ENCODE measurements at regions not wholly inside any gene's neighbourhood (a gene's known extent, or its start where the extent isn't known, plus 50 kb on each side); places are given as distances from the start of the nearest gene placed in this dataset.

DNA sequence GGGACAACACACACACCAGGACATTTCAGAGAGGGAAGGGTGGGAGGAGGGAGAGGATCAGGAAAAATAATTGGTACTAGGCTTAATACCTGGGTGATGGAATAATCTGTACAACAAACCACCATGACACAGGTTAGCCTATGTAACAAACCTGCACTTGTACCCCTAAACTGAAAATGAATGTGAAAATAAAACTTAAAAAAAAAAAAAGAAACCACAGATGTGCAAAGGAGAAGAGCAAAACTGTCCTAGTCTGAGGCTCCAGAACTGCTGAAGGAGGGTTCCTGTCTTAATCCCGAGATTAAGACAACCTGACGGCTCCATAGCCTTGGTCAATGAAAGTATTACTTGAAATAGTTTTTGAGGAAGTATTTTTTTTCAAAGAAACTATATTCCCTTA lies 423.0 kb downstream of the NEBL start:
- H3K4me3 ChIP-seq (ENCODE audit: control insufficient read depth, low read depth, low read length) = no peak overlapping the region
- TF ChIP-seq, protein P1, sequence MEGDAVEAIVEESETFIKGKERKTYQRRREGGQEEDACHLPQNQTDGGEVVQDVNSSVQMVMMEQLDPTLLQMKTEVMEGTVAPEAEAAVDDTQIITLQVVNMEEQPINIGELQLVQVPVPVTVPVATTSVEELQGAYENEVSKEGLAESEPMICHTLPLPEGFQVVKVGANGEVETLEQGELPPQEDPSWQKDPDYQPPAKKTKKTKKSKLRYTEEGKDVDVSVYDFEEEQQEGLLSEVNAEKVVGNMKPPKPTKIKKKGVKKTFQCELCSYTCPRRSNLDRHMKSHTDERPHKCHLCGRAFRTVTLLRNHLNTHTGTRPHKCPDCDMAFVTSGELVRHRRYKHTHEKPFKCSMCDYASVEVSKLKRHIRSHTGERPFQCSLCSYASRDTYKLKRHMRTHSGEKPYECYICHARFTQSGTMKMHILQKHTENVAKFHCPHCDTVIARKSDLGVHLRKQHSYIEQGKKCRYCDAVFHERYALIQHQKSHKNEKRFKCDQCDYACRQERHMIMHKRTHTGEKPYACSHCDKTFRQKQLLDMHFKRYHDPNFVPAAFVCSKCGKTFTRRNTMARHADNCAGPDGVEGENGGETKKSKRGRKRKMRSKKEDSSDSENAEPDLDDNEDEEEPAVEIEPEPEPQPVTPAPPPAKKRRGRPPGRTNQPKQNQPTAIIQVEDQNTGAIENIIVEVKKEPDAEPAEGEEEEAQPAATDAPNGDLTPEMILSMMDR (conservative IDR thresholded peaks at IDR 0.05; ENCODE audit: control insufficient read depth, insufficient read depth, low read depth, low read length) = no peak
- DNase-seq (ENCODE audit: low read depth) = no peak

DNA sequence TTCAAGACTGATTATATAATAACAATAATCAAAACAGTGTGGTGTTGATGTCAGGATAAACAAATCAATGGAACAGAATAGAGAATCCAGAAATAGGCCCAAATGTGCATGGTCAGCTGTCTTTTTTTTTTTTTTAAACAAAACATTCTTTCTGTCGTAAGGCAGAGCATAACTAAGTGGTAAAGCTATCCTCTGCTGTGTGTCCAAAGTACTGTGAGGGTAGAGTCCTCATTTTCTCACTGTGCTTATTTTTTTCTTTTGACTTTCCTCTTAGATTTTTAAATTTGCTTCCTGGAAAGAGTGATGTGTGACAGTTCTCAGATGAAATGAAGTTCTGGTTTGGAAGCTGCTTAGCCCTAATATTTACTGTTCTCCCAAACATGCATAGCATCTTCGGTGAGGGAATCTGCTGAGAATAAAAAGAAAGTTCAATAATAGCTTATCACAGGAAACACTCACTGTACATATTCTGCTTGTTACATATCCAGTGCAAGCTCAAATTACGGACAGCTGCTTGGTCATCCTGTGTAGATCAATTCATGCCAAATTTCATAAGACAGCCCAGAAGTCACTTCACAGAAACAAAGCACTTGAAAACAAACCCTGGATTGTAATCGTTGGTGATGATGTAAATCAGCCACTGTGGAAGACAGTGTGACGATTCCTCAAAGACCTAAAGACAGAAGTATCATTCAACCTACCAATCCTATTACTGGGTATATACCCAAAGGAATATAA lies 423.9 kb downstream of the NEBL start:
- DNase-seq (ENCODE audit: low read depth) = peak; percentile 66
- TF ChIP-seq, protein P1 (conservative IDR thresholded peaks at IDR 0.05; ENCODE audit: control insufficient read depth, insufficient read depth, low read depth, low read length) = no peak
- no peak overlapping the region for H3K4me3 ChIP-seq (ENCODE audit: control insufficient read depth, low read depth, low read length)

DNA sequence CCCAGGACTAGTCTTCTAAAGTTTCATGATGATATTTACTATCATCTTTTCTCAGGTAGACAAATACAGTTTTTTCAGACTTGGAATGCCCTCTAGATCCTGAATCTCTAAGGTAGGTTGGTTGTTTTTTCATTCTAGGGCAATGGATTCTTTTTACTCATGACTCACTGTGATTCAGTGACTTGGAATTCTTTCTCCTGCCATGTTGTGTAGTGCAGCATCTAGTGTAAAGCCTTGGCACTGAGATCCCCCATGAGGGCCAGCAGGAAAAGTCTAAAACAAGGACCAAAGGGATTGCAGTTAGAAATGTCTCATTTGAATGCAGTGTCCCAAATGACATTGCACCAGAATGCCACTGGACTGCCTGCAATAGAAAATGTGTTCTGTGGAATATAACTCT lies 430.4 kb downstream of the NEBL start:
- H3K4me3 ChIP-seq (ENCODE audit: control insufficient read depth, low read depth, low read length) = no peak overlapping the region
- TF ChIP-seq, protein P1 (conservative IDR thresholded peaks at IDR 0.05; ENCODE audit: control insufficient read depth, insufficient read depth, low read depth, low read length) = no peak
- DNase-seq (ENCODE audit: low read depth) = peak; percentile 76

DNA sequence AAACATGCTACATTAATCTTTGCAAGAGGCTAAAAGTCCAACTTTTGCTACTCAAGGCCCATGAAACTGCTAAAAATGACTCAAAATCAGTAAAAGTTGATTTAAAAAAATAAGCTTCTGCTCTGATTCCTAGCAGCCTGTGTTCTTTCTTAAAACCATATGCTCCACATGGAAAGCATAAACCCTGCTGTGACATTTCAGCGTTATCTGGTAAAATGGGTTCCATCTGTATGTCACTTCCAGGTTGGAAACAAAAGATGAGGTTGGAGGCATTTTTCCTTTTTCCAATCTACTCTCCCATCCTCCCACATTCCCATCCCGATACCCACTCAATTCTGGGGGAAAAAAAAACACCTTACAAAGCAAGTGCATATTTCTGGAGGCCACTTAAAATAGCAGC lies 439.5 kb downstream of the NEBL start:
- no peak for DNase-seq (ENCODE audit: low read depth)
- no peak overlapping the region for H3K4me3 ChIP-seq (ENCODE audit: control insufficient read depth, low read depth, low read length)
- TF ChIP-seq, protein P1 (conservative IDR thresholded peaks at IDR 0.05; ENCODE audit: control insufficient read depth, insufficient read depth, low read depth, low read length) = no peak

DNA sequence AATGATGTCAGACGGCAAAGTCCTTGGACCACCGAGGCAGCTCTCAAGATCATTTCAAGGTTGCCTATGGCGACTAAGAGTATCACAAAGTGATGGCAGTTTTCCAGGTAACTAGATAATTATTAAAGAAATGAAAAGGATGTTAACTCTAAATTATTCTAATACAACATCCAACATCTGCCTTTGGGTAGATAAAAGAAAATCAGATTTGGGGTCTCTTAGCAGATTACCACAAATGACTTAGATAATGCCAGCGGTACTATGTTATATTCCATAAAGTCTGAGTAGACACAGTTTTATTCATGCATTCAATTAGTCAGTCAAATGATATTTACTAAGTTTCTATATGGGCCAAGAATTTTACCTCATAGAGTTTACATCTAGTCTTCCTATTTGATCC lies 441.3 kb downstream of the NEBL start:
- no peak for DNase-seq (ENCODE audit: low read depth)
- TF ChIP-seq, protein P1 (conservative IDR thresholded peaks at IDR 0.05; ENCODE audit: control insufficient read depth, insufficient read depth, low read depth, low read length) = no peak

DNA sequence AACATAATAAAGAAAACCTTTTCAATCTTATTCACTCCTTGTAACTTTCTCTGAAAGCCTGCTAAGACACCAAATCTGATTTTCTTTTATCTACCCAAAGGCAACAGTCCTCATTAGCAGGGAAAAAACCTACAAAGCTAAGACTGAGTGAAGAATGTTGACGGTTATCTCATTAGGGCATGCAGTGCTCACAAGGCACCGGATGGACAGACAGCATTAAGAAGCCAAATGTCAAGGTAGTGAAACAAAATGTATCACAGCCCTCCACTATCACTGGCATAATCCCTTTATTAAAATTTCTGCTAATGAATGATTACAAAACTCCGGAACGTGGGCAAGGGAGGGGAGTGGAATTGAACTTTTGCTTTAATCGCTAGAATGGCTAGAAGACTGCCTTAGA lies 442.8 kb downstream of the NEBL start:
- no peak overlapping the region for H3K4me3 ChIP-seq (ENCODE audit: control insufficient read depth, low read depth, low read length)
- DNase-seq (ENCODE audit: low read depth) = no peak
- TF ChIP-seq, protein P1 (conservative IDR thresholded peaks at IDR 0.05; ENCODE audit: control insufficient read depth, insufficient read depth, low read depth, low read length) = no peak

More for the DNA sequence above, 441.3 kb downstream of the NEBL start:
- H3K4me3 ChIP-seq (ENCODE audit: control insufficient read depth, low read depth, low read length) = no peak overlapping the region
